ENCODE measurements at regions not wholly inside any gene's neighbourhood (a gene's known extent, or its start where the extent isn't known, plus 50 kb on each side); places are given as distances from the start of the nearest gene placed in this dataset.

DNA sequence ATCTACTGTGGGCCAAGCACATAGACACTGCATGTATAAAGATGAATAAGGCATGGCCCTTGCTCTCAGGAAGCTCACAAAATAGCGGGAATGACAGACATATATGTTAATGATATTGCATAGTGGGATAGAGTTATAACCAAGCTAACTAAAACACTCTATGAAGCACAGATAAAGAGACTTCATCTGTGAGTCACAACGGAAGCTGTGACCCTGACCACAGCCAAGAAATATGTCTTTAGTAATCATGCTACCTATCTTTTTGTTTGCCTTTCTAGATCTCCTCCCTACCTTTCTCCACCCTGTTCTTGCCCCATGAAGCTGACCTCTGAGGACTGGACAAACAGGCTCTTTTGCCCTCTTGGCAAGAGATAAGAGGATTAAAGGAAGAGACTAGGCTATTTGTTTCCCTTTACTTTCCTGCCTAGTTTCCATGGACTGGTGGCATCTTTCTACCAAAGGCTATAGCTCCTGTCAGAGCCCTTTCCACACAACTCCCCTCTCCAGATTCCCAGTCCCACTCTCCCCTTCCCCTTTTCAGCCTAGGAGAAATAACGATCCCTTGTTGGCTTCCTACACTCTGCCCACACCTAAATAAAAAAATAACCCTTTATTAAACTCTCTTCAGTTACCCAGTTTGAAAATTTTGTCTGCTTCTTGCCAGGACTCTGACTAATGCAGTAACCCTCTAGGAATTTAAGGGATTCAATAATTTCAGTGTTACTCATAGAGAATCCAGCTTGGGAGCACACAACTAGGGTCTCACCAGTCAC lies 504.9 kb upstream of the MARCKS start:
- no peak overlapping the region for H3K9ac ChIP-seq (ENCODE audit: low read depth, low read length)
- no peaks in the 10 kb centered on the region for H3K27me3 ChIP-seq (ENCODE audit: insufficient read depth, low read length)
- no peak overlapping the region for H3K4me3 ChIP-seq (ENCODE audit: low read length)
- no peak overlapping the region for H3K27ac ChIP-seq (ENCODE audit: low read length)
- no peaks in the 10 kb centered on the region for H3K9me3 ChIP-seq (ENCODE audit: insufficient read depth, low read depth, low read length)
- no peaks in the 10 kb centered on the region for H3K36me3 ChIP-seq (ENCODE audit: insufficient read depth, low read depth, low read length)
- H3K4me1 ChIP-seq (ENCODE audit: insufficient read depth, low read length) = no peaks in the 10 kb centered on the region

DNA sequence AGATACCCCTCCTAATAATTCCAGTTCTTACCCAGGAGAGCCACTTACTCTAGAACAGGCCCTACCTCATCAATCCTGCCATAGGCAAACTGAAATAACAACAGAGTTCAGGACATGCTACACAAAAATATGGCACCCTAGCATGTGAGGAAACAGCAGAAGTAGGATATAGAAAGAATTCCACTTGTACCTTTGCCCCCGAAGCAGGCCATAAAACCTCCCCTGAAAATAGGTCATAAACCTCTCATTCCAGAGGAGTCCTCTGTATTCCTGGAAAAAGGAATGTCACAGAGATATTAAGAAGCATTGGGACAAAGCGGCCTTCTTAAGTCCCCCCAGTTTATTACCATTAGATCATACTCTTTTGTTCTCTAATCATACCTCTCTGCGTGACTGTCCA lies 504.3 kb upstream of the MARCKS start:
- H3K9me3 ChIP-seq (ENCODE audit: insufficient read depth, low read depth, low read length) = no peaks in the 10 kb centered on the region
- no peaks in the 10 kb centered on the region for H3K27me3 ChIP-seq (ENCODE audit: insufficient read depth, low read length)
- H3K4me3 ChIP-seq (ENCODE audit: low read length) = no peak overlapping the region
- H3K9ac ChIP-seq (ENCODE audit: low read depth, low read length) = no peak overlapping the region
- H3K36me3 ChIP-seq (ENCODE audit: insufficient read depth, low read depth, low read length) = no peaks in the 10 kb centered on the region
- no peak overlapping the region for H3K27ac ChIP-seq (ENCODE audit: low read length)
- H3K4me1 ChIP-seq (ENCODE audit: insufficient read depth, low read length) = no peaks in the 10 kb centered on the region

DNA sequence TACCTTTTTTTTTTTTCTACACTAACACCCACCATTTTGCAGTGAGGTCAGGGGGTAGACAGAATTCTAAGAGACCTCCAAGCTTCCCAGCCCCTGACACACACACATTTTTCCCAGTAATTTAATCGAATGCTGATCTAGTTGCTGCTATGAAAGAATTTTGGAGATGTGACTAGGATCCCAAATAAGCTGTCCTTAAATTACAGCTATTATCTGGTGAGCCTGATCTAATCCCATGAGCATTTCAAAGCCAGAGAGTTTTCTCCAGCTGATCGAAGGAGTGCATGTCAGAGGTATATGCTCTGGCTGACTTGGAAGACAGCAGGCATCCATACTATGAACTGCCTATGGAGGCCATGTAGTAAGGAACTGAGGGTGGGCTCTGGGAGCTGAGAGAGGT lies 503.8 kb upstream of the MARCKS start:
- Histone ChIP-seq H3K9ac (ENCODE audit: low read depth, low read length) (no peak overlapping the region), H3K36me3 (ENCODE audit: insufficient read depth, low read depth, low read length) (no peaks in the 10 kb centered on the region), H3K9me3 (ENCODE audit: insufficient read depth, low read depth, low read length) (no peaks in the 10 kb centered on the region), H3K4me1 (ENCODE audit: insufficient read depth, low read length) (no peaks in the 10 kb centered on the region), H3K27ac (ENCODE audit: low read length) (no peak overlapping the region), H3K27me3 (ENCODE audit: insufficient read depth, low read length) (no peaks in the 10 kb centered on the region), H3K4me3 (ENCODE audit: low read length) (no peak overlapping the region)

DNA sequence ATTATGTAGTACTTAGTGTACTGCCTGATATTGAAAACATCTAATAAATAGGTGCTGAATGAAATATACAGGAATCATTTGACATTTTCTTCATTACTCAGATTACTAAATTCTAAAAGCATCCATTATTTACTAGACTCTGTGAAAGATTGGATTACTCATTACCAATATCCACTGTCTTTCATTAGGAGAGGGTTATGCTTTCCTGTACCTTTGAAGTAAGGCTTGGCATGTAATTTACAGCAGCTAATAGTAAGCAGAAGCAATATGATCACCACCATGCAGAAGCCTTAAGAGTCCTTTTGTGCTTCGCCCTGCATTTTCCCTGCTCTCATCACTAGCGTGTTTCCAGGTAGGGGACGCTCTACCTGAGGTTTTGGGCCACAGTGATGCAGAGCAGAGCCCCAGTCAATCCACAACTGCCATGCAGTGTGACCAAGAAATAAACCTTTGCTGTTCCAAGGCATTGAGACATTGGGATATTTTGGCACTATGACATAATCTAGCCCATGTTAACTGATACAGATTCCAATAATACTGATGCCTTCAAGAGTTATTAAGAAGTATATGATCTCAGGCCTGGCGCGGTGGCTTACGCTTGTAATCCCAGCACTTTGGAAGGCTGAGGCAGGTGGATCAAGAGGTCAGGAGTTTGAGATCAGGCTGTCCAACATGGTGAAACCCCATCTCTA lies 502.8 kb upstream of the MARCKS start:
- Histone ChIP-seq H3K9ac (ENCODE audit: low read depth, low read length) (no peak overlapping the region), H3K36me3 (ENCODE audit: insufficient read depth, low read depth, low read length) (no peaks in the 10 kb centered on the region), H3K4me1 (ENCODE audit: insufficient read depth, low read length) (no peaks in the 10 kb centered on the region), H3K9me3 (ENCODE audit: insufficient read depth, low read depth, low read length) (no peaks in the 10 kb centered on the region), H3K4me3 (ENCODE audit: low read length) (no peak overlapping the region), H3K27ac (ENCODE audit: low read length) (no peak overlapping the region), H3K27me3 (ENCODE audit: insufficient read depth, low read length) (no peaks in the 10 kb centered on the region)

DNA sequence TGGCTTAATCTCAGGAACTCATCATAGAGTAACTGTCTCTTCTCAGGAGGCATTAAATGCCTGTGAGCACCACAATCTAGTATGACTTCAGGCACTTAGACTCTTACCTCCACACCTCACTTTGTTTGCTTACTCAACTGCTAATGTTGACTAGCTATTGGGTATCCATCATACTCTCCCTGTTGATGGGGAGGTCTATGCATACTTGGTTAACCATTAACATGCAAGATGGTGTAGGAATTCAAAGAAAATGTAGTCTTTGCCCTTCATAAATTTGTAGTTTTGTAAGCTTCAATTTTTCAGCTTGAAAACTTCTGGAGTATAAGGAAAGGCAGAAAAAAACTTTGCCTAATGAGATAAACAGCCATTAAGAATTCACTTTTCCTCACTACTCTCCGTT lies 501.0 kb upstream of the MARCKS start:
- Histone ChIP-seq H3K4me3 (ENCODE audit: low read length) (no peak overlapping the region), H3K27ac (ENCODE audit: low read length) (no peak overlapping the region), H3K9me3 (ENCODE audit: insufficient read depth, low read depth, low read length) (no peaks in the 10 kb centered on the region), H3K9ac (ENCODE audit: low read depth, low read length) (no peak overlapping the region), H3K36me3 (ENCODE audit: insufficient read depth, low read depth, low read length) (no peaks in the 10 kb centered on the region), H3K27me3 (ENCODE audit: insufficient read depth, low read length) (no peaks in the 10 kb centered on the region), H3K4me1 (ENCODE audit: insufficient read depth, low read length) (peaks cover 3% of the 10 kb centered on the region; the same call in 1 of the 2 replicates)

DNA sequence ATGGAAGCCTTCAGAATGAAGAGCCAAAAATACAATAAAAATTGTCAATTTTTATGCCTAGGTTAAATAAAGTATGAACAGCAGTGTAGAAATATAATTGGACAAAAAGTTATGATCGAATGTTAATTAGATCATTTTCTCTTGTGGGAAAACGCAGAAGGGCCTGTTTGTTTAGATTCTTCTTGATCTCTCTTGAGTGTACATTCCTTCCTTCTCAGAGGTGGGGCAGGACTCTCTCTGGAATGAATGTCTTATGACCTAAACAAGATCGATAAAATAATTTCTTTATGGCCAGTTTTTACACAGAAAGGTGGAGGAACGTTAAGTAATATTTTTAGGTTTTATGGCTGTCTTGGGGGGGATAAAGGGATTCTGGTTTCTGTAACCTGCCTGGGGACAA lies 500.1 kb upstream of the MARCKS start:
- H3K4me1 ChIP-seq (ENCODE audit: insufficient read depth, low read length) = peaks cover 11% of the 10 kb centered on the region
- H3K27me3 ChIP-seq (ENCODE audit: insufficient read depth, low read length) = no peaks in the 10 kb centered on the region

DNA sequence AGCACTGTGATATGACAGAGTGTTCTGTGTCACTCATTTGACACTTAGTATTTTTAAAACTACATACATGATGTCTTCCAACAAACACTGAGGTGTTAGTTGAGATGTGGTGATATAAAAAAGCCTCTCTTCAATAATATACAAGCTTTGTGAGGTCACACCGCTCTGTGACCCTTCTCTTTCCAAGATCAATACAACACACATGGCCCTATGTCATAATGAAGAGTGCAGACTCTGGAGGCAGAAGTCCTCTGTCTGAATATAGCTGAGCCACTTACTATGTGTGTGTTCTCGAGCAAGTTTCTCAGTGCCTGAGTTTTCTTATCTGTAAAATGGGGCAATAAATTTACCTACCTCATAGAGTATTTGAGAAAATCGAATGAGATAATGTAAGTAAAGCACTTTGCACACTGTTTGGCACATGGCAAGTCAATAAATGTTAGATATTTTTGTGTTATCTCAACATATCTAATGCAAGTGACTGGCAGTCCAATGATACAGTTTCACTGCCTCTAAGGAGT lies 499.0 kb upstream of the MARCKS start:
- Histone ChIP-seq H3K4me1 (ENCODE audit: insufficient read depth, low read length) (peaks cover 21% of the 10 kb centered on the region), H3K9me3 (ENCODE audit: insufficient read depth, low read depth, low read length) (no peaks in the 10 kb centered on the region), H3K27ac (ENCODE audit: low read length) (no peak overlapping the region), H3K36me3 (ENCODE audit: insufficient read depth, low read depth, low read length) (no peaks in the 10 kb centered on the region), H3K9ac (ENCODE audit: low read depth, low read length) (no peak overlapping the region), H3K4me3 (ENCODE audit: low read length) (no peak overlapping the region), H3K27me3 (ENCODE audit: insufficient read depth, low read length) (no peaks in the 10 kb centered on the region)

More for the DNA sequence above, 500.1 kb upstream of the MARCKS start:
- H3K9me3 ChIP-seq (ENCODE audit: insufficient read depth, low read depth, low read length) = no peaks in the 10 kb centered on the region
- H3K36me3 ChIP-seq (ENCODE audit: insufficient read depth, low read depth, low read length) = no peaks in the 10 kb centered on the region
- H3K9ac ChIP-seq (ENCODE audit: low read depth, low read length) = no peak overlapping the region
- H3K27ac ChIP-seq (ENCODE audit: low read length) = no peak overlapping the region
- H3K4me3 ChIP-seq (ENCODE audit: low read length) = no peak overlapping the region

DNA sequence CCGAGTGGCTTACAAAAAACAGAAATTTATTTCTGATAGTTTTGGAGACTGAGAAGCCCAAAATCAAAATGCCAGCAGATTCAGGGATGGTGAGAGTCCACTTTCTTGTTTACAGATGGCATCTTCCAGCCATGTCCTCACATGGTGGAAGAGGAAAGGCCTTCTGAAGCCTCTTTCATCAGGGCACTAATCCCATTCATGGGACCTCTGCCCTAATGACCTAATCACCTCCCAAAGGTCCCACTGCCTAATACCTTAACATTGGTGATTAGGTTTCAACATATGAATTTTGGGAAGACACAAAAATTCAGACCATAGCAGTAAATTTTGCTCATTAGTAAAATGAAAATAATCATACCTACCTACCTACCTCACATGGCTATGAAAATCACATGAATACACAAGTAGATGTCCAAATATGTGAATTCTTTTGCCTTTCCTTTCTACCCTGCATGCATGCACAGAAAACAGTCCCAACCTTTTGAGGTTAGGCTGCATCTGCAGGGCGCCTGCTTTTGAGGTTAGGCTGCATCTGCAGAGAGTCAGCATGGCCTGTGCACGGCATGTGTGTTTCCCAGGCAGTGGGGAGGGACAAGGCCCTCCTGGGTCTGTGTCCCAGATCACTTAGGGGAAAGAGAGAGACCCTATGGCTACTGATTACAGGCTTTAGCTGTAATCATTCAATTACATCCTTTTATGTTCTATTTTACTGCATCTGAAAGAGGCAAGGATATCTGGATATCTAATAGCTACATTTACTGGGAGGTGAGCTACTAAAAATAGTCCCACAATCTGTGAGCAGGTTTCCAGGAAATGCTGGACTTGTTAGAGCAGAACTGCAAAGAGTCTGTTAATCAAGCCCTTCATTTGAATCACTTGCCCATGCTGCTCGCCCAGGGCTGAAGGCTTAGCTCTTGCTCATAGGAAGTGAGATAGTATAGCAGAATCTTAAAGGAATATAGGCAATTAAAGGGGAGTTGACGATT lies 497.7 kb upstream of the MARCKS start:
- peaks cover 21% of the 10 kb centered on the region for H3K4me1 ChIP-seq (ENCODE audit: insufficient read depth, low read length)
- H3K27me3 ChIP-seq (ENCODE audit: insufficient read depth, low read length) = no peaks in the 10 kb centered on the region
- H3K9ac ChIP-seq (ENCODE audit: low read depth, low read length) = no peak overlapping the region
- H3K36me3 ChIP-seq (ENCODE audit: insufficient read depth, low read depth, low read length) = no peaks in the 10 kb centered on the region
- H3K27ac ChIP-seq (ENCODE audit: low read length) = no peak overlapping the region
- no peak overlapping the region for H3K4me3 ChIP-seq (ENCODE audit: low read length)
- no peaks in the 10 kb centered on the region for H3K9me3 ChIP-seq (ENCODE audit: insufficient read depth, low read depth, low read length)

DNA sequence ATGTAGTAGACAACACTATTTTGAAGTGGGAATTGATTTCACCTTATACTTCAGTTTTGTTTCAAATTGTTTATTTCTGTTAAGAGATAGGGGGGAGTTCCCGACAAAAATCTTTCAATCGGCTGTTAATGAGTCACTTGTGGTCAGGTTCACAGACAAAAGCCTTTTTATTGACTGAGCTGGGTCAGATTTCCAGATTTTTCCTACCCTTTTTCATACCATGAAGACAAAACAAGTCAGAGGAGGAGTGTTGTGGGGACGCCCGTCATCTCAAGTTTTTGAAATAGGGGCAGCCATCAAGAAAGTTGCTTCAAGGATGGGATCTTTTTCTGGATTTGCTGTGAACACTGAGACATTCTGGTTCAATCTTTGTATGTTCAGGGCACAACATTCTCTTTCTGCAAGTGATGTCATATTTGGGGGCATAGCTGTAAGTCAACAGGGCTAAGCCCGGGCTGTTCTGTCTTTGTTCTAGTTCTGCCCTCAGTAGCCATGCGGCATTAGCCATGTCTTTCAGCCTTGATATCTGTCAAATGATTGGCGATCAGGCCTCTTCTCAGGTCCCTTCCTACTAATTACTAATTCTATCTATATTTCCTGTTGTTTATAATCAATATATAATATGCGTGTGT lies 496.0 kb upstream of the MARCKS start:
- no peak overlapping the region for H3K9ac ChIP-seq (ENCODE audit: low read depth, low read length)
- peaks cover 21% of the 10 kb centered on the region for H3K4me1 ChIP-seq (ENCODE audit: insufficient read depth, low read length)
- no peak overlapping the region for H3K4me3 ChIP-seq (ENCODE audit: low read length)
- H3K27me3 ChIP-seq (ENCODE audit: insufficient read depth, low read length) = no peaks in the 10 kb centered on the region
- no peaks in the 10 kb centered on the region for H3K9me3 ChIP-seq (ENCODE audit: insufficient read depth, low read depth, low read length)
- no peaks in the 10 kb centered on the region for H3K36me3 ChIP-seq (ENCODE audit: insufficient read depth, low read depth, low read length)
- H3K27ac ChIP-seq (ENCODE audit: low read length) = no peak overlapping the region

DNA sequence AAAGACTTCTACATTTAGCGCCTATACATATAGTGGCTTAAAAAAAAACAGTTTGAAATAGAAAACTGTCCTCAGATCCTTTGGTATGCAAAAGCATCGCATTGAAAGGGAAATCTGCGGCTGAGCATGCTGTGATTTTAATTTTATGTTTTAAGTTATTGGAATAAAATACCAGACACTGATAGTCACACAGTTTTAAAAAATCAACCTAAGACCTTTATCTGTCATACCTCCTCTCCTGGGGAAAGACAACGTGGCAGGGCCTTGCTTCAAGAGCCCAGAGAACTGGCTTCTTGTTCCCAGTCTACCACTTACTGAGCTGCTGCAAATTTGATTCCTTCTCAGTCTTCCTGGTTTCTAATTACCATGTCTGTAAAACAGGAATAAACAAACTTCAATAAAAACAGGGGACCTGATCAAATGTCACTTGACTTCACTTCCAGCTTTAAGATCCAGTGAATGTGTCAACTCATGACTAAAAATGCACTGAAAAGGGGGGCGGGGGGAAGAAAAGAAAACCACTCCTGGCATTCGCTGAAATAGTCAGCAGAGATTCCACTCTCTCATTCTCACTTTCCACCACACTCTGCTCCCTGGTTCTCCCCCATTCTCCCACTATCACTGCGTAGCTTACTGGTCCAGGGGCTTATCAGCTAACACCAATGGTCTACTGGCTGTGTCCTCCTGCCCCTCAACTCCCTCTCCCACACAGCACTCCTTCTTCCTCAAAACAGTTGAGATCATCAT lies 494.7 kb upstream of the MARCKS start:
- no peaks in the 10 kb centered on the region for H3K27me3 ChIP-seq (ENCODE audit: insufficient read depth, low read length)
- no peaks in the 10 kb centered on the region for H3K36me3 ChIP-seq (ENCODE audit: insufficient read depth, low read depth, low read length)
- no peaks in the 10 kb centered on the region for H3K9me3 ChIP-seq (ENCODE audit: insufficient read depth, low read depth, low read length)
- peaks cover 21% of the 10 kb centered on the region for H3K4me1 ChIP-seq (ENCODE audit: insufficient read depth, low read length)
- H3K9ac ChIP-seq (ENCODE audit: low read depth, low read length) = no peak overlapping the region
- peak overlapping the region; percentile 17; the same call in 1 of the 2 replicates for H3K4me3 ChIP-seq (ENCODE audit: low read length)
- no peak overlapping the region for H3K27ac ChIP-seq (ENCODE audit: low read length)

Data from iPS-20b (cell line).